Esophagus mucosa (tissue), 1 donor: ENCODE measurements at regions not wholly inside any gene's neighbourhood (a gene's known extent, or its start where the extent isn't known, plus 50 kb on each side); places are given as distances from the start of the nearest gene placed in this dataset.
"Not testable (repeated sequence)": the region's sequence is repeated elsewhere in the genome, so short reads cannot be mapped to it uniquely, and the experiment has no call there.

Experiments
- ATAC-seq: fragments of 200-7000 bp; cut with Tn5 transposase; one replicate; pipeline ENCODE4 v1.9.1; 2020
- donor health status: DM: yes; HTN: yes; CAD: no.

DNA sequence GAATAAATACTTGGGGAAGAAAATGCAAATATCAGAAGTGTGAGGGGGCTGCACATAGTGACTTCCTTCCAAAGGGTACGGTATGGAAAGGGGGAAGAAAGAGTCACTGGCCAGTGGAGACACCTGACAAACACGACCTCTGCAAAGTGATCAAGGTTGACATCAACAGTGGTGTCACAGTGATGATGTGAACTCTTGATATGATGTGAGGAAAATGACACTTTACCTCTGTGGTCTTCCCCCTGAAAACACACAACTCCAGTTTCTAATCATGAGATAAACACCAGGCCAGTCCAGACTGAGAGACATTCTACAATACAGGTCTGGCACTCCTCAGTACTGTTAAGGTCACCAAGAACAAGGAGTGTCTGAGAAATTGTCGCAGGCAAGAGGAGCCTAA lies 169.7 kb downstream of the BUB3 start:
- ATAC-seq = no peak

DNA sequence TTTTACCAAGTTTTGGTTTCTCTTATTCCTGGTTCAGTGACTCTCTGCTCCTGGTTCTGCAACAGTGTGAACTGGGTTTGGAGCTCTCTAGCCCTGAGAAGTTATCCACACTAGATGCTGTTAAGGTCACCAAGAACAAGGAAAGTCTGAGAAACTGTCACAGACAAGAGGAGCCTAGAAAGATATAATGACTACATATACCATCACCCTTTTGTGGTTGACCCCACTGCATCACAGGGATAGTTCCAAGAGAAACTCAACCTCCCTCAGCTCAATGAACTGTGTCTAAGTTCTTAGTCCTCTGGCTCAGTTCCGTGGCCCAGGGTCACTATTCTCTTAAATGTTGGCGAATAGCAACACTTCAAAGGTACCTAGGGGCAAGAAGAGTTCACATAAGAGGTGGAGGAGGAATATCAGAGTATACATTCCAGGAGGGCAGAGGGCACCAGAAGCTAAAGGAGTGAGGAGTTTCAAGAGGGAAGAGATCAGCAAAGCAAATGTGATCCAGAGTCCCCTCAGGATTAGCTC lies 171.5 kb downstream of the BUB3 start:
- no peak for ATAC-seq

DNA sequence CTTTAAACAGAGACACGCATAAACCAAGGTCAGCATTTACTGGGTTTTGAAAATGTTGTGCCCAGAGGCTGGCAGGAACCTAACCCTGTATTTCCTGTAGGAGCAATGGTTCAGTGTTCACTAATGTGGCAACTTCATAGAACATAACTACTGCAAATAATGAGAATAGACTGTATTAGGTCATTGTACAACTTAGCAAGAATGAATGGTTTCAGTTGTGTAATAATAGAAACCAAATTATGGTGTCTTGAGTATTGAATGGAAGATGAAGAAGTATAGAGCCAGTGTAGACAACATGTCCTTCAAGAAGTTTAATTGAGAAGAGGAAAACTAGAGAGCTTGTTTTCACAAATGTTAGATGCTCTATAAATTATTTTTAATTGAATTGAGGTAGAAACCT lies 172.5 kb downstream of the BUB3 start:
- ATAC-seq = no peak

DNA sequence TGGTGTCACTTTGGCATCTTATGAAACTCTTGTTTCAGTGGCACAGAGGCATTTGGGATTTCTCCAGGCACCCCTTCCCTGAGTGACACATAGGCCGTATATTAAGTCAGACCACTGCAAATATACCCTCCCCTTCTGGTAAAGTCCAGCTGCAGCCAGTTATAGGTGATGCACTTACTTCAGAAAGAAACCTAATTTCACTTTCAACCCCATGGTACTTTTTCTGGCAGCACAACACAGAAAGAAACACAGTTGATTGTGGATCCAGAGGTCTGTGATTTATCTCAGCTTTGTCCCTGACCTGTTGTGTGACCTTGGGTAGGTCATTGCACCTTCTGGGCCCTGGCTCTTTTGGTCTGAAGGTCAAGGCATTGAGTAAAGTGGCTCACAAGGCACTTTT lies 173.2 kb downstream of the BUB3 start:
- no peak for ATAC-seq

DNA sequence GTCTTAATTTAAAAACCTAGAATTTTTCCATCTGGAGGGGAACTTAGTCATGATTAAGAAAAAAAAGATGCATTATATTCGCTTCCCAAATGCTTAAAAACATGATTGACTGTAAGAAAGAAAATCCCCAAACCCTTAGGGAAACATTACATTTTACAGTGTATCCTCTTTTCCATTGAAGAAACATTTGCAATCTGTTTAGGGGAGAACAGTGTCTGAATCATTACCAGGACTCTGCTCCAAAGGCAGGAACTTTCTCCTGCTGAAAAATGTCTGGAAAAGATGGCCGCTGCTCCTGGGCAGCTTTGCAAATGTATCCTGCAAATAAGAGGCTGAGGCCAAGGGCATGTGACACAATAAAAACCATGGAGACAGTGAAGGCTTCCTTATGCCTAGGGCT lies 173.7 kb downstream of the BUB3 start:
- ATAC-seq = no peak

DNA sequence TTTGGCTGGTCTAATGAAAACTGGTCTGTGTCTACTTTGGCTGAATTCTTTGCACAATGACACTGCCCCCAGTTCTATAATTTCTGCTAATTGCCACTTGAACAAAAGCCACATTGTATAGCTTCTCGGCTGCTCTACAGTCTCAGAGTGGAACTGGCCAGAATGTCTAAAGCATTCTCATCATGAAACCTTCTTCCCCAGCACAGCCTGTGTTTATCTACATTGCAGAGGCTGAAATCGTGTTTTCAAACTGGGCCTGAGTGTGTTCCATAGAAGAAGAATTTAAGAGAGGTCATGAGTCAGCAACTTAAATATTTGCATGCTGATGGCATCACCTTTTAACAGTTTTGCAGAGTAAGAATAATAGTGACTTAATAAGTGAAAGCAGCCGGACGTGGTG lies 177.2 kb downstream of the BUB3 start:
- ATAC-seq = no peak

DNA sequence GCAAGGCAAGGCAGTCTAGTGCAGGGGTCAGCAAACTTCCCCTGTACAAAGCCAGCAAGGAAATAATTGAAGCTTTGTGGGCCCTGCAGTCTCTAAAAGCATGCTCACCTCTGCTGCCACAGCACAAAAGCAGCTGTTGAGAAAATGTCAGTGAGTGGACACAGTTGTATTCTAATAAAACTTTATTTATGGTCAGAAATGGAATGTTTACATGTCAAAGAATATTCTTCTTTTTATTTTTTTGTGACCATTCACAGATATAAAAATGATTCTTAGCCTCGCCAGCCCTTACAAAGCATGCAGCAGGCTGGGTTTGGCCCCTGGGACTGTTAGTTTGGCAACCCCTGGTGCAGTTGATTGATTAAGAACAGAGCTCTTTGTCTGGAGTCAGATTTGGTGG lies 192.4 kb downstream of the BUB3 start:
- no peak for ATAC-seq

DNA sequence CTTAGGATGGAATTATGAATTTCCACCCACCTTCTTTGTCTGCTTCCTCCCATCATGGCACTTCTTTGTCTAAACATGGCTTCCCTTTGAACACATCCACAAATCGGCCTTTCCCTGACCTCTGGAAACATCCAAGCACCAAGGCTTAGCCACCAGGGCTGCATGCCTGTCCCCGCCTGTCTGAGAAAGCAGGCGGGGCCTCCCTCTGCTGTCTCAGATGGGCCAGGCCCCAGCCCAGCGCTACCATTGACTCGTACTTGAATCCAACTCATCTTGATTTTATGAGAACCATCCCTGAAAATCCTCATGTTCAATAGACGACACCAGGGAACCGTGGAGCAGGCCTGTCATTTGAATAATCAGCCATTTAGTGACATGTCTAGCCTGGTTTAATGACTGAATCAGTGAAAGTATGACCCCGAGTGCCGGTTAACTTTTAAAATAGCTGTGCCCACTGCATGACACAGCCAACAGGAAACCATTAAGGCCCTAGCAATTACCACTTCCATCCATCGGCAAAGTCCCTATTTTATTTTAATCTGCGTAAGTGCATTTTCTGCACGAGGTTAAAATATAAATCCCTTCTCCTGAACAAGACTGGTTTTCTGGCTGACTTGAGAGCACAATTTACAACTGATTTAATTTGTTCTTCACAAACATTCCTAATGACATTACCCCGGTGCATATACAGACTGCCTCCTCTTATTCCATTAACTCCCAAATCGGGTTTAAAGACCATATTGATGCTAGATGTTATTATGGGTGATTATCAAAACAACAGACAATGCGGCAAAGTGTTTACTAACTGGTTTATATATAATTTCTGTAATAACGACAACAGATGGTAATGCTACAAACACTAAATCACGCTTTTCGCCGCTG lies 194.7 kb downstream of the BUB3 start:
- ATAC-seq = no peak

DNA sequence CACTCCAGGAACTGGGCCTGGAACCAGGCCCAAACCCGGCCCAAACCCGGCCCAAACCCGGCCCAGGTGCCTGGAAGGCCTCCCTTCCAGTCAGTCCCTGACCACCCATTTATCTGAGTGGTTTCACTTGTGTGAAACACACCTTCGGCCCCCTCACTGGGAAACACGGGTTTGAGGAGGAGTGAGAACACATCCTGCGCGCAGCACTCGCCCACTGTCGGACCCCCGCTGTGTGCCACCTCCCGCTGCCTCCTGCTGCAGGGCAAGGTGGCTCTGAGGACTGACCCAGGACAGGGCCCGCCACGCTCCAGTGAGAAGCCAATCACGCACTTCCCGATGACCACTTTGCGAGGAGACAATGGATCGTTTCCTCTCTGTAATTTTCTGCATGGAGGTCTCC lies 197.5 kb downstream of the BUB3 start:
- ATAC-seq = no peak

DNA sequence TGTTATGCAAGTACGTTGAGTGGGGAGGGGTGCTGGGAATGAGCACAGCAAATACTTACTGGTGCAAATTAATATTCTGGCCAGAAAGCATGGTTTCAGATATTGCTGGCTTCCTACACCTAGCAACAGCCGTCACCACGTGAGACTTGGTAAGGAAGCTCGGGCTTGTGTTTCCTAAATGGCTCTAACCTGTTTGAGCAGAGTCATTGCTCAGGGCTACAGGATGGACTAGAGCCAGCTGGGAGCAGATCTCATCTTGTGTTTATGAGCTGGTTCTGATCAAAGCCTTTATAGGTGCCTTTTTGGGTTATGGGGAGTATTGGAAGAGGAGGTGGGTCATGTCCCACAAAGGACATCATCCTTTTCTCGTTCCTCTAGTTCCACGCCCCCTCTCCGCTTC lies 200.3 kb downstream of the BUB3 start:
- ATAC-seq = no peak

DNA sequence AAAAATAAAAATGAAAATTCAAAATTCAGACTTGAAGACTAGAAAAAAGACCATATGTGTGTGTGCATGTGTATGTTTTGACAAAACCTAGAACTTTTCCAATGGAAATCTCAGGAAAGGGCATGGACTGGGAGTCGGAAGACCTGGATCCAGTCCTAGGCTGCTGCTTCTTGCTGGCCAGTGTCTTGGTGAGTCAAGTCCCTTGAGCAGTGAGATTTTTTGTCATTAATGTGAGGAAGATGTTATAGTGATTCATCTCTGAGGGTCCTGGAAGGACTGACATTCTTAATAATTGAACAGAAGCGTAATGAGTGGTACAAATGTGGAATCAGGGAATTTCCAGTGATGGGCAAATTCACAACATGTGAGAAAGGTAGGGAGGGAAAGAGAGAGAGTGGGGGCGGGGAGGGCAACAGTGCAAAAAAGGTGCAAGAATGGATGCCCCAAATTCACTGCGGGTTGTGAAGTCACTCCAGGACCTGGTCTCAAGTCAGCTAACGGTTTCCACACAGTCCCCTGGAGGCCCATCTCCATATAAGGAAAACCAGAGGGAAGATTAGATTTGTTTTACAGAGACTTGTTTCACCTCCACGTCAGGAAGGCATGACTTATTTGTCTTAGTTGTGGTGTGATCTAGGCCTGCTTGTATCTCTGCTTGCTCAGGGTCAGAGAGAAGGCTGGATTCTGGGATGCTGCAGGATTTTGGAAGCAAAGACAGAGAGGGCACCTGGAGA lies 201.7 kb downstream of the BUB3 start:
- no peak for ATAC-seq

DNA sequence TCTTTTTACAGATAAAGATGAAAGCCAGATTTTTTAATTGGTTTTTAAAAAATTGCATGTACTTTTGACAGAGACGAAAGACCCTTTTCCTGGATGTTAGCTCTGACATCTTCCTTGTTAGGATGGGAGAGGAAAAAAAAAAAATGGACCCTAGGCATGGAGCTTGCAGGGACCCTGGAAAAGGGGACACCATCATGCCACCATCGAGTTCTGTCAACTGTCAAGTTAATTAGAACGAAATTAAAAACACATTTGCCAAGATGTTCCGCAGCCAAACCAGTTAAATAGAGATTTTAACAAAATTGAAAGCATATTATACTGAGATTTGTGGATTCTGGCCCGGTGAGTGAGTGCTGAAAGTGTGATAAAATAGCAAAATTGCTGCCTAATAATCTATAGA lies 202.6 kb downstream of the BUB3 start:
- no peak for ATAC-seq

DNA sequence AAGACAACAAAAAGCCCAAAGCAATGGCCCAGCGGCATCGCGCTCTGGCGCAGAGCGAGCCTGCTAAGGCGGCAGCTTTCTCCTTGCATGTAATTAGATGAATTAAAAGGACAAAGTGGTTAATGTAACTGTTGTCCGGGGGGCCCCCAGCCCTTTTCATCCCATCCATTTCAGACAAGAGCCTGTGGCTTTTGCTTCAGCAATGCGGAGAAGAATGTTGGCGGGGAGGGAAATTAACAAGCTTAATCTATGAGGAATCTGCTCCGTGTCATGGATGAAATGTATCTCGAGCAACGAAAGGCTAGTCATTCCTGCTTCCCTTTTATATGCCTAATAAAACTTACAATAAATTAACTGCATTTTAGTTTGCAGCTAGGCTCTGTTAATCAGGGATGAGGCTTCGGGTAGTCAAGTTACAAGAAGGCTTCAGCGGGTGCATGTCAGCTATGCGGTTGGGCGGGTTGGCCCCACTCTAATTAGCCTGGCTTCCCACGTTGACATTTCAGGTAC lies 203.3 kb downstream of the BUB3 start:
- no peak for ATAC-seq

DNA sequence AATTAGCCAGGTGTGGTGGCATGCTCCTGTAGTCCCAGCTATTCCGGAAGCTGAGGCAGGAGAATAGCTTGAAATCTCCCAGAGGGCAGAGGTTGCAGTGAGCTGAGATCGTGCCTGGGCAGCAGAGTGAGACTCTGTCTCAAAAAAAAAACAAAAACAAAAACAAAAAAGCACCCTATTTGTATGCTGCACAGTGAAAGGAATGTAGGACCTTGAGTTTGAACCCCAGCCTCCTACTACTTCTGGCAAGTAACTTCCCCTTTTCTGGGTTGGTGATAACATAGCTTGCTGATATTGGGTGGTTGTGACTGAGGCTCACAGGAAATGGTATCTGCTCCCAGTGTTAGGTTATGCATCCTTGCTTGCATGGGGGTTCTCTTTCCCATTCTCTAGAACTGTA lies 205.3 kb downstream of the BUB3 start:
- no peak for ATAC-seq

DNA sequence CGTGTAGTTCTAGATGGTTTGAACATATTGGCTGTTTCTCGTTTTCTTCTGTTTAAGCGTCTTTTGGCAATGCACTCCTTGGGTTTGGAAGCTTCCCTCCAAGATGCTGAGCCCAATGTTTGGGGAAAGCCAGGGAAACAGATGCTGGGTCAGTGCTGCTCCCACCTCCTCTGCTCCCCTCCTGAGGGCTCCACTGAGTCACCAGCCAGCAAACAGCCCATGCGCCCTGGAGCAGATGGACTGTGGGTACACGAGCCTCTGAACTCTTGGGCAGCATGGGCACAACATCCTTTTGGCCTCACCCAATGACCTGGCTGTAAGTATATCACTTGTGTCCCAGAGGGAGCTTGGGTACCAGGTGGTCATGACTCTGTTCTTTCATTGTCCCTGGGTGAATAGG lies 207.6 kb downstream of the BUB3 start:
- ATAC-seq = no peak

DNA sequence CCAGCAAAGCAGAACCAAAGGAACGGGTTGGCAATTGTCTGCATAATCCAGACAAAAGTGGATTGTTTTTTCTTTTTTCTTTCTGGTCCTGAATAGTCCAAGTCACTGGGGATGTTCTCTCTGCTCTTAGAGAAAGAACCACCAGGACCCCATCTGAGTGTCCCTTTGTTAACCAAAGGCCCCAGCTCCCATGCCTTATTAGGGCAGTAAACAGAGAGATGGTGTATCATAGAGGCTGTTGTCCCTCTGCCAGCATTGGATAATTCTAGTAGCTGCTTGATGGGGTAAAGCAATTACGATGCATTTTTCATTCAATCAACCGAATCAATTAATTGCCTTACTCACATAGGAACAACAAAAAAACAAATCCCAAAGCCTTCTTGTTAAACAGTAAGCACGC lies 213.0 kb downstream of the BUB3 start:
- ATAC-seq = no peak

DNA sequence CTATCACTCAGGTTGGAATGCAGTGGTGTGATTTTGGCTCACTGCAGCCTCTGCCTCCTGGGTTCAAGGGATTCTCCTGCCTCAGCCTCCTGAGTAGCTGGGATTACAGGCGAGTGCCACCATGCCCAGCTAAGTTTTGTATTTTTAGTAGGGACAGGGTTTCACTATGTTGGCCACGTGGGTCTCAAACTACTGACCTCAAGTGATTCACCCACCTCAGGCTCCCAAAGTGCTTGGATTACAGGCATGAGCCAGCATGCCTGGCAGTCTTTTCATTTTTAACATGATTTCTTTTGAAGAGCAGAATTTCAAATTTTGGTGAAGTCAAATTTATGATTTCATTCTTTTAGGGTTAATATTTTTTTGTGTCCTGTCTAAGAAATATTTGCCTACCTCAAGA lies 217.4 kb downstream of the BUB3 start:
- ATAC-seq = not testable (repeated sequence)

DNA sequence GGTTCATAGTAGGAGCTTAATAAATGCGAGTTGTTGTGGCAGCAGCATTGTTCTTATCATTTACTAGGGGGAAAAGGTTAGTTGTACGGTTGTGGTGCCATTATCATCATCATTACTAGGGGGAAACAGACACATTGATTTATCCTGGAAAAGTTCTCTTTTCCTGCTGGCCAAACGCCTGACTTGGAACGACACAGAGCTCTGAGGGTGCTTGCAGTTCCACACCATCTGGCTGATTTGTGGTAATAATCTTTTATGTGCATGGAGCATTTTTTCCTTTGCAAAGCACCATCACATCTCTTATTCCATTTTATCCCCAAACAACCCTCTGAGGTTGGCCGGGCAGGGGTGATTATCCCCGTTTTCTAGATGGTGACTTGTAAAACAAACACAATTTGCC lies 219.4 kb downstream of the BUB3 start:
- no peak for ATAC-seq

DNA sequence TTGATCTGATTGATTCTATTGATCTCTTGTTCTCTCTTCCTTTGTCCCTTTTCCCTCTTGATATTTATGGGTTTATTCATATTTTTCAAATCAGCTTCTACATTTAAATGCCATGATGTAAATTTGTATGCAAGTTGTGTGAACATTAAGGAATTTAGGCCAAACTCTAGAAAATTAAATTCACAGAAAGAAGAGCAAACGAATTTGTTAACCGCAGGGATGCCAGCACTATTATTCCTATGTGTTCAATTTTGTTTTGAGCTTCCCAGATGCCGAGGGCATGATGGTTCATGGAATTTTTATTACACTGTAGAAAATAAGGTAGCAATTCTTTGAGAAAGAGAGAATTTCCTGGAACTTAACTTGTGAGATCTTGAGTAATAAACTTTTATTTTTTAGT lies 220.9 kb downstream of the BUB3 start:
- no peak for ATAC-seq

DNA sequence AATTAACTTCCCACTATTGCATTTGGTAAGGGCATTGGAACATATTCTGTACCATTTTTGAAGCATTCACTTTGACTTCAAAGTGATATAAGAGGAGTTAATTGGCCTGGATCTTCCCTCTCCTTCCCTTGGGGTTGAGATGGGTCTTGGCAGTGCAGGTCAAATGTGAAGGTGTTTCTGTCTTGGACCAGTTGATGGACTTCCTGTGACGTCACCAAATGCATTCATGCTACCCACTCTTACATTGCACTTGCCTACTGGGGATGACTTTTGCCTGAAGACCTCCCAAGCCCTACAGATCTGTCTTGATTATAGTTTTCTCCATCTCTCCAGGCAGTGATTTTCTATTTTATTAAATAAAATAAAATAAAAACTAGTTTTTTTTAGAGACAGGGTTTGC lies 221.5 kb downstream of the BUB3 start:
- ATAC-seq = no peak

DNA sequence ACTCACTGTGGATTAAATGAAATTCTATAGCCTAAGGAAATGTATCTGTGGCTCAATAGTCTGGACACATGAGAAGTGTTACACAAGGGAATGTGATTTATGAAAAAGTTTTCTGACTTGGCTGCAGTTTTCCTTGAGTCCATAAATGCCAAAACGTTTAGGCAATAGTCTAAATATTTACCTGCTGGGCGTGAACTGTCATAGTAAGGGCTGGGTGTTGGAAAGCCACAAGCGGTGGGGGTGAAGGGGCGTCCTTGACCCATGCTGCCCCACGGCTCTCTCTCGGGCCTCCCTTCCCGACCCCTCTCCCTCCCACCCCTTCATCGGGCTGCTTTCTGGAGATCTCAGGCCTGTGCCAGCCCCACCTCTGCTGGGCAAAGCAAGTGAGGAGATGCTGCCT lies 223.7 kb downstream of the BUB3 start:
- no peak for ATAC-seq

DNA sequence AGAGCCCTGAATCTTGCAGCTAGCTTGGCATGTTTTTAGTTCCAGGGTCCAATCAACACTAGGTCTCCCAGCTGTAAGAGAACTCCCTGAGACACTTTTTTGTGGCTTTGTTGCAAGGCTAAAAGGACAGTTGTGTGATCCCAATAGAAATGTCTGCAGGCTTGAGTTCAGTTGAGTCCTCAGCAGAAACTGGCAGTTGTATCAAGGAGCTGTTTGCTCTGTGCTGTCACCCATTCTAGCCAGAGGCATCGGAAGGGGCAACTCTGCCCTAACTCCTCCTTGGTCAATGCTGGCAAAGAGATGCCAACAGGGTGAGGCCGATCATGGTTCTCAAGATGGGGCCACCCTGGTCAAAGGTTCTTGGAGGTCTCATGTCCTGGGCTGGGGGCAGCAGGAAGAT lies 224.1 kb downstream of the BUB3 start:
- ATAC-seq = no peak

DNA sequence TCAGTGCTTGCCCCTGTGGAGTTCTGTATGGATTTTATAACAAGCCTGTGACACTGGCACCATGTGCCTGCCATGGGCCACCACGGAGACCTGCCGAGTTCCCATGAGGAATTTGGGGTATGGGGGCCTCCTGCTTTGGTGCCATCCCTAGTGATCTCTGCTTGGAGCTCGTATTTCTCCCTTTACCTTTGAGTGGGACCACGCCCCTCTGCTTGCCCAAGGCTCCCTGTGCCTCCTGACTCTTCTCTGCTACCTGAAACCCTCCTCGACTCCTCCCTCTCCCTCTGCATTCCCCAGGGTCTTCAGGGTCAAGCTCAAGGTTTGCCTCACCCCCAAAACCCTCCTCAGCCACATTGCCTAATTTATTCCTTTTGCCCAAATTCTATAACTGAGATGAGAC lies 225.0 kb downstream of the BUB3 start:
- ATAC-seq = no peak
